Lower lobe of right lung (tissue), 2 donors: ENCODE measurements at regions not wholly inside any gene's neighbourhood (a gene's known extent, or its start where the extent isn't known, plus 50 kb on each side); places are given as distances from the start of the nearest gene placed in this dataset.

ENCODE experiments used
- ATAC-seq, 2 donors: fragments of 200-7000 bp; cut with Tn5 transposase; one replicate each; pipeline ENCODE4 v1.9.1; 2020 to 2022; ENCODE audit warnings: mild to moderate bottlenecking in 2 of 2, moderate library complexity in 2 of 2
- DNase-seq: peaks from one replicate; pipeline ENCODE4 v3.0.0-alpha.2; 2020
- H3K27ac ChIP-seq: fragments of 200-600 bp; one replicate; pipeline ENCODE4 v1.8.0; 2022
- H3K27me3 ChIP-seq: fragments of 200-600 bp; one replicate; pipeline ENCODE4 v1.8.0; 2022; ENCODE audit warnings: low read depth
- H3K36me3 ChIP-seq: fragments of 200-600 bp; one replicate; pipeline ENCODE4 v1.8.0; 2022; ENCODE audit warnings: mild to moderate bottlenecking
- H3K4me1 ChIP-seq: fragments of 200-600 bp; one replicate; pipeline ENCODE4 v1.8.0; 2022
- H3K4me3 ChIP-seq: fragments of 200-600 bp; one replicate; pipeline ENCODE4 v1.8.0; 2022; ENCODE audit warnings: mild to moderate bottlenecking
- H3K9me3 ChIP-seq: fragments of 200-600 bp; one replicate; pipeline ENCODE4 v1.8.0; 2022
- intact Hi-C: fragments of 100-400 bp; cut with DNase I; formaldehyde crosslinking; loops from one replicate; pipeline ENCODE4 v1.11.0; 2022
- TF ChIP-seq, protein P1 (sequence below): fragments of 200-600 bp; IDR thresholded peaks from one replicate; pipeline ENCODE4 v1.8.0; 2022; ENCODE audit warnings: antibody characterized with exemption, mild to moderate bottlenecking
- donor health status: DM: no; HTN: yes; CAD: no; lungs with severe emphysema.

DNA sequence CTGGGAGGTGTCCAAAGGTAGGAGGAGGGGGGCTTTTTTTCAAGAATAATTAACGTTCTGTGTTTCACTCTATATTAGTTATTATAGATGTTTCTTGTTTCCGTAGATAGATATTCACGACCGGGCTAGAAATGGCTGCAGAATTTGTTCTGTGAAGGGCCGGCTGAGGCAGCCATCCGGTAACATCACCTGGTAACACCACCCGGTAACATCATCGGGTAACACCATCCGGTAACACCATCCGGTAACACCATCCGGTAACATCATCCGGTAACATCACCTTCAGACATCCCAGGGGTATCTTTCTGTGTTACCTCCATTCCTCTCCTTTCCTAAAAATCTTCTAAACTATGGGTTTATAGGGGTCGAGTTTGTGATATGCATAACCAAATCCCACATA, 1336.7 kb upstream of the TMEM132C start:
- no peak for ATAC-seq
- no peak for DNase-seq
- Histone ChIP-seq H3K4me3 (no peak overlapping the region), H3K9me3 (no peaks in the 10 kb centered on the region), H3K27me3 (no peaks in the 10 kb centered on the region), H3K4me1 (no peaks in the 10 kb centered on the region), H3K27ac (no peak overlapping the region), H3K36me3 (no peaks in the 10 kb centered on the region)
- intact Hi-C loops: no loop called here
- TF ChIP-seq, protein P1, sequence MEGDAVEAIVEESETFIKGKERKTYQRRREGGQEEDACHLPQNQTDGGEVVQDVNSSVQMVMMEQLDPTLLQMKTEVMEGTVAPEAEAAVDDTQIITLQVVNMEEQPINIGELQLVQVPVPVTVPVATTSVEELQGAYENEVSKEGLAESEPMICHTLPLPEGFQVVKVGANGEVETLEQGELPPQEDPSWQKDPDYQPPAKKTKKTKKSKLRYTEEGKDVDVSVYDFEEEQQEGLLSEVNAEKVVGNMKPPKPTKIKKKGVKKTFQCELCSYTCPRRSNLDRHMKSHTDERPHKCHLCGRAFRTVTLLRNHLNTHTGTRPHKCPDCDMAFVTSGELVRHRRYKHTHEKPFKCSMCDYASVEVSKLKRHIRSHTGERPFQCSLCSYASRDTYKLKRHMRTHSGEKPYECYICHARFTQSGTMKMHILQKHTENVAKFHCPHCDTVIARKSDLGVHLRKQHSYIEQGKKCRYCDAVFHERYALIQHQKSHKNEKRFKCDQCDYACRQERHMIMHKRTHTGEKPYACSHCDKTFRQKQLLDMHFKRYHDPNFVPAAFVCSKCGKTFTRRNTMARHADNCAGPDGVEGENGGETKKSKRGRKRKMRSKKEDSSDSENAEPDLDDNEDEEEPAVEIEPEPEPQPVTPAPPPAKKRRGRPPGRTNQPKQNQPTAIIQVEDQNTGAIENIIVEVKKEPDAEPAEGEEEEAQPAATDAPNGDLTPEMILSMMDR: no peak

DNA sequence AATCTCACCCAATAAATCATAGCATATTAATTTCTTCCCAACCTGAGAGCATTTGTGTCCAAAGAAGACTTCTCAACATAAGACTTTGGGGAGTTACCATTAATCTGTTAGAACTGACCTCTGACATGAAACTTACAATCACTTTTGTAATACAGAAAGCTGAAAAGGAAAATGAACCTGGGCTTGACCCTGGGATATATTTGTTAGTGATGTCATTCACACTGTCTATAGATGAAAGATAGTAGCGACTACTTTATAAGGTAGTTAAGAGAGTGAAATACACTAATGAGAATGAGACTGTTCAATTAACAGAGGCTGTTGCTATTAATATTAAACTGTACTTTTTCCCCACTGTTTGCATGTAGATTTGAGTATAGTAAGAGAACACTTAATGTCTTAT, 1334.8 kb upstream of the TMEM132C start:
- intact Hi-C loops: no loop called here
- TF ChIP-seq, protein P1: no peak
- Histone ChIP-seq H3K36me3 (no peaks in the 10 kb centered on the region), H3K4me3 (no peak overlapping the region), H3K9me3 (no peaks in the 10 kb centered on the region), H3K27ac (no peak overlapping the region), H3K27me3 (no peaks in the 10 kb centered on the region), H3K4me1 (no peaks in the 10 kb centered on the region)
- DNase-seq (no peak), ATAC-seq (no peak)

DNA sequence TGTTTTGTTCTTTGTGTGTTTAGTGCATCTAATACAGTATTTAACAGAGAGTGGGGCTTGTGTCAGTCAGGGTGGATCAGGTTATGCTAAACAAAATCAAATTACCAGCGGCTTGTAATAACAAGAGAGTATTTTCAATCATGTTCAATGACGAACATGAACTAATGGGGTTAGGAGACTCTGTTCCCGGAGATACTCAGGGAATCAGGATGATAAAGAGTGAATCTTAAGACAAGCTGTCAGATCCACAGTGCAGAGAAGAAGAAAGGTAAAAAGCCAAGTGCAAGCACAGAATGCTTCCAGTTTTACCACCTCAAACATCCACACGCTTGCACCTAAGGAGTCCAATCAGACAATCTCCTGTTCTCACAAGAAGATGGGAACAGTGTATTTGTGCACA, 1331.5 kb upstream of the TMEM132C start:
- TF ChIP-seq, protein P1: no peak
- H3K4me3 ChIP-seq: no peak overlapping the region
- DNase-seq: no peak
- H3K36me3 ChIP-seq: no peaks in the 10 kb centered on the region
- H3K4me1 ChIP-seq: no peaks in the 10 kb centered on the region
- no peak for ATAC-seq
- H3K27ac ChIP-seq: no peak overlapping the region
- intact Hi-C loops: no loop called here
- H3K27me3 ChIP-seq: no peaks in the 10 kb centered on the region
- H3K9me3 ChIP-seq: no peaks in the 10 kb centered on the region

DNA sequence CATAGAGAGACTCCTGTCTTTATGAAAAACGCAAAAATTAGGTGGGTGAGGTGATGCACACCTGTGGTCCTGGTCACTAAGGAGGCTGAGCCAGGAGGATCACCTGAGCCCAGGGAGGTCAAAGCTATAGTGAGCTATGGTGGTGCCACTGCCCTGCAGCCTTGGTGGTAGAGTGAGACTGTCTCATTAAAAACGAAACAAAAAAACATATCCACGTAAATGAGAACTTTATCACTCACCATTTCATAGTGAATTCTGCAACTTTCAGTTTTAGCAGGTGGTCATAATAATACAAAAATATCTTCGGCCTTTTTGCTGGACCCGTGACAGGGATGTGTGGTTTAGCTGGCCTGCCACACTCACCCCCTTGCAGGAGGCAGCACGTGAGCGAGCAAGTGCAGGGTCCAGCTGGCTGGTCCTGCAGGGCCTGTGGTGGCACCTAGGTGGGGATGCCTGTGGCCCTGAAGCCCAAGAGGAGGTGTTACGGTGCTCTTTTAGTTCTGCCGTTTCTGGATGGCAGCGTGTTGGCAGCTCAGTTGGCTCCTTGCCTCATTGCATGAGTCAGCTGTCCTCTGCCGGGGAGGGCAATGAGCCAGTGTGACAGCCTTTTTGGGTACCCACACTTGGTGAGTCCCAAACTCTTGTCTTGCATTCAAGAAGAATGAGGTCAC, 1330.7 kb upstream of the TMEM132C start:
- TF ChIP-seq, protein P1: no peak
- H3K36me3 ChIP-seq: no peaks in the 10 kb centered on the region
- no peaks in the 10 kb centered on the region for H3K9me3 ChIP-seq
- no peaks in the 10 kb centered on the region for H3K27me3 ChIP-seq
- H3K4me3 ChIP-seq: no peak overlapping the region
- DNase-seq (no peak), ATAC-seq (peak in 1 of 2 donors; percentile 27)
- no peaks in the 10 kb centered on the region for H3K4me1 ChIP-seq
- intact Hi-C loops: no loop called here
- no peak overlapping the region for H3K27ac ChIP-seq

DNA sequence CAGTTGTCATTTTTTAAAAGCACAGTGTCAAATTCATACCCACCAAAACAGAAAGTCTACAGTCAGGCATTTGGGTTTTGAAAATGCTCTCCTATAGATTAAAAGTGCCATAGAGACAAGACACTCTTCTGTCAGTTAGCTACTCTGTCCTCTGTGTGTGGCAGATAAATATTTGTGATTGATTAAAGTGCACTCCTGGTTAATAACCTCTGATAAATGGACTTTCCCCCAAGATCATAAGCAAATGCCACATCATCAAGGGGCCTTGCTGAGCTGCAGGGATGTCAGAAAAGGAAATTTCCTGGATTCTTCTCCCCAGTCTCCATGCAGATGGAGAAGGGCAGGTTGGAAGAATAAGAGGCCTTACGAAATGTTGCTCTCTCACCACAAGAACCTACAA, 1329.5 kb upstream of the TMEM132C start:
- no peak for ATAC-seq

More for the DNA sequence above, 1329.5 kb upstream of the TMEM132C start:
- Histone ChIP-seq H3K9me3 (no peaks in the 10 kb centered on the region), H3K36me3 (no peaks in the 10 kb centered on the region), H3K27me3 (no peaks in the 10 kb centered on the region), H3K27ac (no peak overlapping the region), H3K4me1 (no peaks in the 10 kb centered on the region), H3K4me3 (no peak overlapping the region)
- no peak for DNase-seq
- TF ChIP-seq, protein P1: no peak
- intact Hi-C loops: no loop called here
